ENCODE measurements at regions not wholly inside any gene's neighbourhood (a gene's known extent, or its start where the extent isn't known, plus 50 kb on each side); places are given as distances from the start of the nearest gene placed in this dataset.

GRCh38 chr3:140834266-140835037 lies 107.2 kb upstream of the SLC25A36 start:
- no peak overlapping the region for H3K4me2 ChIP-seq
- no peak for DNase-seq
- H2AFZ ChIP-seq (ENCODE audit: low read depth) = no peak overlapping the region
- H3K27ac ChIP-seq (ENCODE audit: low read depth in 2 of 2, low read length in 1 of 2) = no peak overlapping the region
- H3K9ac ChIP-seq = no peak overlapping the region
- ChIA-PET CTCF (no interaction called here), POLR2A (interaction anchor here (0.7 kb wide), 1 partner anchor 898 kb away, joined by 4 read pairs; no protein-coding TSS in a partner anchor)
- no peaks in the 10 kb centered on the region for H3K9me3 ChIP-seq
- H3K36me3 ChIP-seq (replicated peaks in 1 of 2; ENCODE audit: control insufficient read depth in 1 of 2, insufficient read depth in 2 of 2, low read length in 1 of 2) = no peaks in the 10 kb centered on the region
- no peaks in the 10 kb centered on the region for H3K27me3 ChIP-seq (ENCODE audit: insufficient read depth)
- TF ChIP-seq FOSL2 (IDR thresholded peaks at IDR 0.05; ENCODE audit: borderline replicate concordance, low read depth) (no peak), GATA2 (CRISPR knock-in tag; IDR thresholded peaks at IDR 0.05) (no peak), RXRA (IDR thresholded peaks at IDR 0.05; ENCODE audit: borderline replicate concordance, low read depth) (no peak), JUND (IDR thresholded peaks at IDR 0.05) (no peak), TAF1 (IDR thresholded peaks at IDR 0.05; ENCODE audit: borderline replicate concordance, low read depth, low read length) (no peak), MEF2A (IDR thresholded peaks at IDR 0.05; ENCODE audit: borderline replicate concordance, low read depth) (no peak), SIN3A (IDR thresholded peaks at IDR 0.05; ENCODE audit: borderline replicate concordance, low read depth, low read length) (no peak)
- H4K20me1 ChIP-seq (ENCODE audit: insufficient read depth) = no peaks in the 10 kb centered on the region
- WGBS (ENCODE audit: low lambda C conversion rate) = 30% methylated on average over 5 of the region's 5 CpGs
- no peaks in the 10 kb centered on the region for H3K9me2 ChIP-seq
- H3K79me2 ChIP-seq (ENCODE audit: insufficient read depth) = no peaks in the 10 kb centered on the region; the same call in 1 of the 2 replicates
- H3K4me1 ChIP-seq (ENCODE audit: control insufficient read depth in 1 of 2, insufficient read depth in 2 of 2, low read depth in 1 of 2, low read length in 1 of 2) = no peaks in the 10 kb centered on the region
- no peak overlapping the region for H3K4me3 ChIP-seq (ENCODE audit: low read depth in 2 of 2, low read length in 1 of 2)
- no peaks in the 10 kb centered on the region for H3F3A ChIP-seq (replicated peaks; ENCODE audit: insufficient read depth)

DNA sequence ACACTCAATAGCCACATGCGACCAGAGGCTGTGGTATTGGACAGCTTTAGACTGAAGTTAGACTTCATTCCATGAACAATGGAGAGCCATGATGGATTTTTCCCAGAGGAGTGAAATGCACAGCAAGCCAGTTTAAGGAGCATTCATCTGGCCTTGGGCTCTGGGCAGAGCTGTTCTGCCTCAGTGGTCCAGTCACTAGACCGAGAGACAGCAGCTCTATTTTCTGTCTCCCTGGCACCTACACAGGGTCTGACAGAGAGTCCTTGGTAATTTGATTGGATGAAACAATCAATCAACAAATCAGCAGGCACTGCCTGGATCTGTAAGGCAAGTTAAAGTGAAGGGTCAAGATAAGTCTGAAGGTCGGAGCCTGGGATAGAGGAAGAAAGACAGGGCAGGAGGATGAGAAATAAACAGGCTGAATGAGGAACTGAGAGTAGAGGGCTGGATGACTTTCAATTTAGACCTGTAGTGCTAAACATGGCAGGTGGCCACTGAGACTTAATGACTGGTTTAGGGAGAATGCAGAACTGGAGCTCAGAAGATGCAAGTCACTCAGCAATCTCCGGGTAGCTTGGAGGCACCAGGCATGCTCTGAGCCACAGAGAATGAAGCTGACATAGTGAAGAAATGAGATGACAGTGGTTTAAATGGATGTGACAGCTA lies 98.5 kb upstream of the SLC25A36 start:
- Histone ChIP-seq H3K36me3 (replicated peaks in 1 of 2; ENCODE audit: control insufficient read depth in 1 of 2, insufficient read depth in 2 of 2, low read length in 1 of 2) (no peaks in the 10 kb centered on the region), H3K9me3 (no peaks in the 10 kb centered on the region), H3K27me3 (ENCODE audit: insufficient read depth) (no peaks in the 10 kb centered on the region), H3K9ac (no peak overlapping the region), H3K4me3 (ENCODE audit: low read depth in 2 of 2, low read length in 1 of 2) (no peak overlapping the region), H3K4me1 (ENCODE audit: control insufficient read depth in 1 of 2, insufficient read depth in 2 of 2, low read depth in 1 of 2, low read length in 1 of 2) (peaks cover 0 to 13% of the 10 kb centered on the region in 2 experiments; a peak in 1 of 4 replicates), H4K20me1 (ENCODE audit: insufficient read depth) (no peaks in the 10 kb centered on the region), H3K4me2 (no peak overlapping the region), H3K27ac (ENCODE audit: low read depth in 2 of 2, low read length in 1 of 2) (no peak overlapping the region), H3F3A (replicated peaks; ENCODE audit: insufficient read depth) (no peaks in the 10 kb centered on the region), H2AFZ (ENCODE audit: low read depth) (no peak overlapping the region), H3K9me2 (no peaks in the 10 kb centered on the region), H3K79me2 (ENCODE audit: insufficient read depth) (no peaks in the 10 kb centered on the region)
- POLR2A ChIA-PET = no interaction called here
- 14% methylated on average over 4 of the region's 4 CpGs for WGBS (ENCODE audit: low lambda C conversion rate)
- TF ChIP-seq TEAD4 (IDR thresholded peaks at IDR 0.05; ENCODE audit: borderline replicate concordance, insufficient read depth) (no peak), TAF1 (IDR thresholded peaks at IDR 0.05; ENCODE audit: borderline replicate concordance, low read depth, low read length) (no peak), RCOR1 (IDR thresholded peaks at IDR 0.05; ENCODE audit: low read length) (no peak), EP300 (IDR thresholded peaks at IDR 0.05; ENCODE audit: borderline replicate concordance in 1 of 2, low read depth in 1 of 2, low read length in 1 of 2) (no peak), FOXM1 (IDR thresholded peaks at IDR 0.05; ENCODE audit: low read depth) (no peak), GATA2 (CRISPR knock-in tag; IDR thresholded peaks at IDR 0.05) (no peak), IRF3 (IDR thresholded peaks at IDR 0.05; ENCODE audit: low read depth, low read length) (no peak), RXRA (IDR thresholded peaks at IDR 0.05; ENCODE audit: borderline replicate concordance, low read depth) (no peak)
- DNase-seq = no peak
- CTCF ChIA-PET = interaction anchor here (0.6 to 1.3 kb wide), 4 partner anchors 15 to 905 kb away, joined by 3 read pairs; no protein-coding TSS in a partner anchor
